IMR-90 (cell line): ENCODE measurements at regions not wholly inside any gene's neighbourhood (a gene's known extent, or its start where the extent isn't known, plus 50 kb on each side); places are given as distances from the start of the nearest gene placed in this dataset.

ENCODE experiments used
- FOS ChIP-seq: fragments of 150-350 bp; IDR thresholded peaks from 2 replicates; pipeline ENCODE4 v1.6.1; 2016; ENCODE audit warnings: low read depth, low read length
- POLR2A ChIP-seq: IDR thresholded peaks from 2 replicates; pipeline ENCODE4 v1.6.1; 2012; ENCODE audit warnings: mild to moderate bottlenecking, low read depth, low read length
- RAD21 ChIP-seq: IDR thresholded peaks from 2 replicates; pipeline ENCODE4 v1.6.1; 2012; ENCODE audit warnings: low read length, improper control_type of control experiment
- RFX5 ChIP-seq: IDR thresholded peaks from 2 replicates; pipeline ENCODE4 v1.8.0; 2012; ENCODE audit warnings: low read depth, mild to moderate bottlenecking, low read length, moderate library complexity
- SMC3 ChIP-seq: fragments of 150-350 bp; IDR thresholded peaks from 2 replicates; pipeline ENCODE4 v1.6.1; 2016; ENCODE audit warnings: low read depth, mild to moderate bottlenecking, antibody characterized with exemption, low read length, moderate library complexity
- TF ChIP-seq, protein P1 (sequence below): conservative IDR thresholded peaks from 2 replicates; pipeline ENCODE4 v1.5.1; 2012; ENCODE audit warnings: mild to moderate bottlenecking, low read depth, low read length, improper control_type of control experiment

- TF ChIP-seq, protein P1, sequence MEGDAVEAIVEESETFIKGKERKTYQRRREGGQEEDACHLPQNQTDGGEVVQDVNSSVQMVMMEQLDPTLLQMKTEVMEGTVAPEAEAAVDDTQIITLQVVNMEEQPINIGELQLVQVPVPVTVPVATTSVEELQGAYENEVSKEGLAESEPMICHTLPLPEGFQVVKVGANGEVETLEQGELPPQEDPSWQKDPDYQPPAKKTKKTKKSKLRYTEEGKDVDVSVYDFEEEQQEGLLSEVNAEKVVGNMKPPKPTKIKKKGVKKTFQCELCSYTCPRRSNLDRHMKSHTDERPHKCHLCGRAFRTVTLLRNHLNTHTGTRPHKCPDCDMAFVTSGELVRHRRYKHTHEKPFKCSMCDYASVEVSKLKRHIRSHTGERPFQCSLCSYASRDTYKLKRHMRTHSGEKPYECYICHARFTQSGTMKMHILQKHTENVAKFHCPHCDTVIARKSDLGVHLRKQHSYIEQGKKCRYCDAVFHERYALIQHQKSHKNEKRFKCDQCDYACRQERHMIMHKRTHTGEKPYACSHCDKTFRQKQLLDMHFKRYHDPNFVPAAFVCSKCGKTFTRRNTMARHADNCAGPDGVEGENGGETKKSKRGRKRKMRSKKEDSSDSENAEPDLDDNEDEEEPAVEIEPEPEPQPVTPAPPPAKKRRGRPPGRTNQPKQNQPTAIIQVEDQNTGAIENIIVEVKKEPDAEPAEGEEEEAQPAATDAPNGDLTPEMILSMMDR: no peak
- TF ChIP-seq POLR2A (no peak), FOS (no peak), RAD21 (no peak), SMC3 (no peak), RFX5 (no peak)
Measured at GRCh38 chr4:175127314-175127713, 209.2 kb downstream of the ADAM29 start.
